Lower leg skin (tissue), 4 donors: ENCODE measurements at regions not wholly inside any gene's neighbourhood (a gene's known extent, or its start where the extent isn't known, plus 50 kb on each side); places are given as distances from the start of the nearest gene placed in this dataset.

ENCODE experiments used
- DNase-seq, 2 donors: peaks; one replicate each; pipeline ENCODE4 v3.0.0-alpha.2; 2019; ENCODE audit warnings: low spot score in 2 of 2
- H3K4me3 ChIP-seq: fragments of 200-600 bp; sonication (generic); 2 replicates; pipeline ENCODE4 v1.5.1; 2017; ENCODE audit warnings: mild to moderate bottlenecking, low read depth; ENCODE audit not compliant: poor library complexity, severe bottlenecking
- CTCF ChIP-seq, 3 donors: fragments of 450-650 bp; IDR thresholded peaks; one replicate each; pipeline ENCODE4 v1.5.1; 2016; ENCODE audit warnings: antibody characterized with exemption in 3 of 3, mild to moderate bottlenecking in 3 of 3, moderate library complexity in 2 of 3
- POLR2A ChIP-seq, 2 donors: fragments of 450-650 bp; IDR thresholded peaks; one replicate each; pipeline ENCODE4 v1.6.1; 2016 to 2017; ENCODE audit warnings: antibody characterized with exemption in 2 of 2, mild to moderate bottlenecking in 1 of 2, moderate library complexity in 1 of 2
- WGBS, 2 donors: methylation state at CpG; one replicate each; pipeline ENCODE4 v1.1.5; 2018; 5-methylcytosine and 5-hydroxymethylcytosine counted together
- intact Hi-C: fragments of 100-400 bp; cut with DNase I; formaldehyde crosslinking; loops from one replicate; pipeline ENCODE4 v1.15.0; 2023; ENCODE audit warnings: low total_unique reads

GRCh38 chr6:95784019-95784418, 206.7 kb downstream of the MANEA start:
- no peak for DNase-seq
- TF ChIP-seq CTCF (IDR thresholded peaks at IDR 0.05) (no peak), POLR2A (IDR thresholded peaks at IDR 0.05) (no peak)
- H3K4me3 ChIP-seq, result no peak overlapping the region
- intact Hi-C loops, result no loop called here

GRCh38 chr6:95784869-95785268, 207.5 kb downstream of the MANEA start:
- no peak for DNase-seq
- 78 to 79% methylated on average over 3 of the region's 3 CpGs for WGBS, 2 donors
- no peak for TF ChIP-seq POLR2A (IDR thresholded peaks at IDR 0.05)
- TF ChIP-seq CTCF (IDR thresholded peaks at IDR 0.05), result no peak
- no peak overlapping the region for H3K4me3 ChIP-seq
- intact Hi-C loops, result no loop called here

- H3K4me3 ChIP-seq, result no peak overlapping the region
- no peak for TF ChIP-seq CTCF (IDR thresholded peaks at IDR 0.05)
- no peak for TF ChIP-seq POLR2A (IDR thresholded peaks at IDR 0.05)
- no peak for DNase-seq
- WGBS, 2 donors, result 72 to 78% methylated on average over 2 of the region's 2 CpGs
- intact Hi-C loops, result no loop called here
Observed at GRCh38 chr6:95785785-95786184, 208.4 kb downstream of the MANEA start.

- H3K4me3 ChIP-seq, result no peak overlapping the region
- TF ChIP-seq CTCF (IDR thresholded peaks at IDR 0.05) (no peak), POLR2A (IDR thresholded peaks at IDR 0.05) (no peak)
- no peak for DNase-seq
- 84 to 93% methylated on average over 3 of the region's 3 CpGs for WGBS, 2 donors
- intact Hi-C loops, result no loop called here
Observed at GRCh38 chr6:95786802-95787201, 209.5 kb downstream of the MANEA start.

GRCh38 chr6:95790787-95791186, 213.5 kb downstream of the MANEA start:
- DNase-seq, result no peak
- no peak for TF ChIP-seq CTCF (IDR thresholded peaks at IDR 0.05)
- no peak for TF ChIP-seq POLR2A (IDR thresholded peaks at IDR 0.05)
- no peak overlapping the region for H3K4me3 ChIP-seq
- intact Hi-C loops, result no loop called here
- 75 to 79% methylated on average over 7 of the region's 7 CpGs for WGBS, 2 donors

GRCh38 chr6:95794749-95795148, 217.4 kb downstream of the MANEA start:
- intact Hi-C loops, result no loop called here
- no peak overlapping the region for H3K4me3 ChIP-seq
- TF ChIP-seq CTCF (IDR thresholded peaks at IDR 0.05), result no peak
- no peak for DNase-seq
